Embryonic facial prominence (tissue), 1 donor: ENCODE measurements at regions not wholly inside any gene's neighbourhood (a gene's known extent, or its start where the extent isn't known, plus 50 kb on each side); places are given as distances from the start of the nearest gene placed in this dataset.

Experiments
- DNase-seq: peaks from one replicate; pipeline ENCODE4 v3.0.0-alpha.2; 2016; ENCODE audit errors: extremely low spot score

DNA sequence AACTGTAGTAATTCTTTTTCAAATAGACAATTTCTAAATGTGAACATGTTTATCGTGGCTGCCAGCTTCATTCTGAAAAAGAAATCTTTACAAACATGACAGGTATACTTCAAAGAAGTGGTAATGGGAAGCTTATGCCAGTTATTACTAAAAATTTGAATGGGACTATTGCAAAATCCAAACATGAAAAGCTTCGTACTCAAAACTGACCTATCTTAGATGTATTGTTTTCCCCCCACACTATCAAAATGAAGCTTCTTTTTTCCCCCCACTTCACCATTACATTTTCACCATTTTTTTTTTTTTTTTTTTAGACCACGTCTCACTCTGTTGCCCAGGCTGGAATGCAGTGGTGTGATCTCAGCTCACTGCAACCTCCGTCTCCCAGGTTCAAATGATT is 50.4 kb upstream of the SERTAD2 start:
- DNase-seq = no peak

DNA sequence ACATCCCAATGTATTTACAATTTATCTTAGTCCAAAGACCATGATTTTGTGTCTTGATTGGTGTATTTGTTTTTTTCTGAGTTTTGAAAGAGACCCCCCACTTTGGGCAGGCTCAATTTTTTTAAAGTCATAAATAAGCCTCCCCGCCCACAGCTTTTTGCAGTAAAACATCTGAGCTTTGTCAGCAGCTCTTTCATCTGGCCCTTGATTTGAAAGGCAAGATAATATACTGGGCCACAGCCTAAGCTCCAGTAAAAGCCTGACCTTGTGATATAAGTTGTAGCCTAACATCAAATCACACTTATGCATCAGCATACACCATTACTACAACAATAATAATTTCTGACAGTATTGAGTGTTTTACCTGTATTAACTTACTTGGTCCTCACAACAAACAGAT is 51.3 kb upstream of the SERTAD2 start:
- DNase-seq = no peak

DNA sequence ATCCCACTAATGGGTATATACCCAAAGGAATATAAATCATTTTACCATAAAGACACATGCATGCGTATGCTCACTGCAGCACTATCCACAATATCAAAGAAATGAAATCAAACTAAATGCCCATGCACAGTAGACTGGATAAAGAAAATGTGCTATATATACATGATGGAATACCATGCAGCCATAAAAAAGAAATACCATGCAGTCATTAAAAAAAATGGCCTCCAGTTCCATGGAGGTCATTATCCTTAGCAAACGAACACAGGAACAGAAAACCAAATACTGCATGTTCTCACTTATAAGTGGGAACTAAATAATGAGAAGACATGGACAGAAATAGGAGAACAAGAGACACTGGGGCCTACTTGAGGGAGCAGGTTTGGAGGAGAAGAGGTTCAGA is 53.6 kb upstream of the SERTAD2 start:
- DNase-seq = no peak

DNA sequence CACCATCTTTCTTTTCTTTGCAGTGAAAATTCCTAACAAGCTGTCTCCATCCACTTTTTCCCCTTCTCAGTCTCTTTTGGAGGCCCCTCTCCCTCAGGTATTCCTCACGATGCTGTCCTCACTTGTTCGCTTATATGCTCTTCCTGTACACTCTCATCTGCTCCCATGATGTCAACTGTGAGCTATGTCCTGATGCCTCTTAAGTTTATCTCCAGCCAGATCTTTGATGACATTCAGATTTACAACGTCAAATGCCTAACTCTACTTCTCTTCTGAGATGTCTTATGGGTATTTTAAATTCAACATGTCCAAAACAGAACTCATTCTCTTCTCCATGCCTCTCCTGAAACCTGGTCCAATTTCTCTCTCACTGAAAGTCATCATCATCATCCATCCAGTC is 55.1 kb upstream of the SERTAD2 start:
- no peak for DNase-seq

DNA sequence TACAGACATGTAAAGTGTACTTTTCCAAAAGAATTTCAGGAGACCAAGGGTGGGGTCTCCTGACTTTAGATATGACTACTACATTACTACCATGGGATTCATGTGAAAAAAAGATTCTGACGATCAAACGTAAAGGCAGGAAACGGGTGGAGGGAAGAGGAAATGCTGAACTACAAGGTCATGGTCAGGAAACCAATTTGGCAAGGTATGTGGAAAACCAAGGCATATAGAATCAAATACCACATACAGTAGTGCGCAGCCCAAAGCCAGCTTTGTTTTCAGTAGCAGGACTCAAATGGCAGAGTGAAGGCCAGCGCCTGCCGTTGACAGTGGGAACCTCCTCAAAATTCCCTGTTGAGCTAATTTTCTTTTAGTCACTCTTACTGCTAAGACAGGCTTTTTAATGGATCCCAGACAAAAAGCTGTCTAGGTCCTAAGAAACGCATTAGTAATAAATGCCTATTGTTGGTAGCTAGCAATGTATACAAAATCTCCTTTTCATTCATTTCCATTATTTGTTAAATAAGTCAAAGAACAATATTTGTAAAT is 57.6 kb upstream of the SERTAD2 start:
- no peak for DNase-seq

DNA sequence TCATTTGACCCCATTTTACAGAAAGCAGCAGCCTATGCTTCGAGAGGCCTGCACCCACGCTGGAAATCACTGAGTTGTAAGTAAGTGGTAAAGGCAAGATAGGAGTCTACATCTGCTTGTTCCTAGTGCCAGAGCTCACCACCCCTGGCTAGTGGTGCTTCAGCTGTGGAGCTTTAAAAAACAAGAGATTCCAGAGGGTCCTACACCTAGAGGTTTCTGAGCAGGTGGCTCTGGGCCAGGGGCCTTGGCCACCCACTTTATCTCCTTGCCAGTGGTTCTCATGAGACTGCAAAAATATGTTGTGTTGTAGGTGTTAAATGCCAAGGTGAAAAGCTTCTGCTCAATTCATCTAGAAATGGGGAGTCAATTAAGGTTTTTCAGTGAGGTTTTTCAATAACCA is 60.0 kb upstream of the SERTAD2 start:
- no peak for DNase-seq

DNA sequence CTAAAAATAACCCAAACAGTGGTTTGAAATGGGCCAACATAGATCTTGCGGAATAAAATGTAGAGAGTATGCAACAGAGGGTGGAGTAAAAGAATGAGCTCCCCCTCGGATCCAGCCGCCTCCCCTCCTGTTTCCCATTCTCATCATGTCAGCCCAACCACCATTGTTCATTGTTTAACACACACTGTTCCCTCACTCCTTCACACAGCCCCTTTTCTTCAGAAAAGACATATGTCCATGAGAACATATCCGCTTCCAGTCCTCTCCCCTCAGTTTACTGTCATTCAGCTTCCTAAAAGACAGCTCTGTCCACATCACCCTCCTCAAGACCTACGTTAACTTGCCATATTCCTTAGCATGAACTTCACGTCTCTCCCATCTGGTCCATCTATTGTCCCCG is 62.9 kb upstream of the SERTAD2 start:
- DNase-seq = no peak

DNA sequence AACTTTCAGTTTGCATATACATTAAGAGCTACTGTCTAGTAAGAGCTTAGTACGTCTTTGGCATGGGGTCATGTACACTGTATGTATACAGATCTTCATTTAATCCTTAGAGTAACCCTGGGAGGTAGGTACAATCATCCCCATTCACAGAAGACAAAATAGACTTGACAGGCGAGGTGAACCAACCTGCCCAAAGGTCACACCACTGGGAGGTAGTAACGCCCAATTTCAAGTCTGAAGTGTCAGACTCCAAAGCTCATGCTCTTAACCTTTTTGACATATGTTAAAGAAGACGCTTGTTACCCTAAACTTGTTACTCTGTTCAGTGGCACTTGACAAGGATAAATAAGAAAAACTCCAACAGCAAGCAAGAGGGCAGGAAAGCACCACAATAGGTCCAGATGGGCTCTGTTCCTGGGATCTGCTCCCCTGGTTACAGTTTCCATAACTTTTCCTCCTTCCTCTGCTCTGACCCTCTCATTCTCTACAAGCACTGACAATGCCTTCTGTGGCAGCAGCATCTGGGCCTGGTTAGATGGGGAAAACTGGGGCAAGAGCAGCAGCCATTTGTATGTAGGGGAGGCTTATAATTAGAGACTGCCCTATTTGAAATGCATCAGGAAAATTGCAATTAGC is 64.7 kb upstream of the SERTAD2 start:
- no peak for DNase-seq

DNA sequence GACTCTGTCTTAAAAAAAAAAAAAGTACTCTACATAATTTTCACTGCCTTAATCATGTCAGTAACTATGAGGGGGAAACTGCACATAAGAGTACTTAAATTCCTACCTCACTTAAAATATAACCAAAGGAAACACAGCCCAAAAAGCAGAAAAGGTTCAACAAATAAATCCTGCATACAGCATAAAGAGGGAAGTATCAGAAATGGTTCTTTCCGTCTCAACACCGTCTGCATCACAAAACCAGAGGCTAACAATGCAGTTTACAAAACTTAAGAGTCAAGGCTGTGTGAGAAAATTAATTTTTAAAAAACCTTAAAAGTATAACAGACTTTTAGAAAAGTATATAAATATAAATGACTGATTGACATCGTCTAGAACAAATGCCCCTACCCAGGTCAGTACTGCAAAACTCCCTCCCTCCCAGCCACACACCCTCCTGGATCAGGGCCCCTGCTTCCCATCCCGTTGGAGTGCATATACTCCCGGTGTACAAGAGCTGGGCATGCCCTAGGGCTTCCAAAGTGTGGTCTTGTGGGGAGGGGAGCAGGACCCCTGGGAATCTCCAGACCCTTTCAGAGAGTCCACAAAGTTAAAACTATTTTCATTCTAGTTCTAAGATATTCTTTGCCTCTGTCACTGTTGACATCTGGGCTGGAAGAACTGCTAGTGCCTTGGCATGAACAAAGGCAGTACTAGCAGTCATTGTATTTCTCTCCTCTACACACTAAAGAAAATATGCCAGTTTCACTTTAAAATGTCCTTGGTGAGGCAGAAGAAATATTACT is 67.0 kb upstream of the SERTAD2 start:
- no peak for DNase-seq

DNA sequence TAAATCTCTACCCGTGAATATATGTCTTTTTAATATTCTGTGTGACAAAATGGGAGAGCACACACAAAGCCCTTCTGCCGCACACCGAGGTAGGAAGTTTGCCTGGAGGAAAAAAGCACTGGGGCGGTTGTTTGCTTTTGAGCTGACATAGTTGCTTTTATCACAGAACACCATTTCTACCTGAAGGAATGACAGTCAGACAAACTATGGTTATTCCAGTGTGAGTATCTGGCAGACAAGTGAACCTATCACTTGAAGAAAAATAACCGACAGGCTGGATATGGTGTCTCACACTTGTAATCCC is 67.6 kb upstream of the SERTAD2 start:
- no peak for DNase-seq

DNA sequence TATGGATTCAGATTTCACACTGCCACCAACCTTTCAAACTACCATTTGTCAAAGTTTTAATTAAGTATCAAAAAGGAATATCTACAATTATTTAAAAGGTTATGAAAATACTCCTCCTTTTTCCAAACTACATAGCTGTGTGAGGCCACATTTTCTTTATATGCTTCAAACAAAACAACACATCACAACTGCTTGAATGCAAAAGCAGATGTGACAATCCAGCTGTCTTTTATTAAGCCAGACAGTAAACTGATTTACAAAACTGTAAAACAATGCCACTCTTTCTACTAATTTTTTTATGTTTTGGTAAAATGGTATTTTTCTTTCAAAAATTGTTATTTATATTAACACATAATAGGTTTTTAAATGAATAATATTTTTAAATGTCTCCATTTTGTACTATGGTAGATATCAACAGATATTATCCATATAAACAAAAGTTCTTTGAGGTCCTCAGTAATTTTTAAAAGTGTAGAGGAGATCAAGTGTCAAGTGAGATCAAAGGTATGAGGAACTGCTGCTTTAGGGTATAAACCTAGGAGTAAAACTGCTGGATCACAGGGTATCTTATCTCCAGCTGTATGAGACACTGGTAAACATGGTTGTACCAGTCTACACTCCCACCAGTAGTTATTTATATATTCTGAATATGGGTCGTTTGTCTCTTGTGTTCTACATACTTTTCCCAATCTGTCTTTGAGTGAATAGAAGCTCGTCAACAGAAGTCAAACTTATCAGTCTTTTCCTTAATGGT is 68.8 kb upstream of the SERTAD2 start:
- no peak for DNase-seq

DNA sequence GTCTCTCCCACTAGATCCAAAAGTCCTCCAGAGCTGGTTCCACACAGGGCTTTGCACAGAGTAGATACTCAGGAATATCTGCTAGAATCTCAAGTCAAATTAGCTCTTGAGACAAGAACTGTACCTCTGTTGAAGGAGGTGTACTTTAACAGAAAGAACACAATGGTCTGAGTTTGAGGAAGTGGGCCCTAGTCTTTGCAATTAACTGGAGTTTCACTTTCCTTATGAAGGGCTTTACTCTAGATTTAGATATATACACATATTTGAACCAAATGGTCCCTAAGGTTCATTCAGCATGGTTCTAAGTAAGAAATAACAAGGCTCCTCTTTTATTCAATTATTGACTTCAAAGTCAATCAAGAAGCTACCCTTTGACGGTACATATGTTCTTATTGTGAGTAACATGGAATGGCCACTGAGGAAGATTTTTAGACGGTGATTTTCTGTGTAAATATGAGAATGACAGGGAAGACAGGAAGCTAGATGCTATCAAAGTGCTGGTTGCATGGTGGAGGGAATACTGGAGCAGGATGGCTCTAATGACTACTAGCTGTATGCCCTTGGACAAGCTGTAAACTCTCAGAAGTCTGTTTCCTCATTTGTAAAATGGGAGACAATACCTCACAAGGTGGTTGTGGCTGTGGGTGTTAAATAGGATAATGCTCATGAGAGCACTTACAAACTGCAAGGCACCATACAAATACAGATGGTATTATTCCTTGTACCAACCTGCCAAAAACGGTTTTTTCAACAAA is 73.5 kb upstream of the SERTAD2 start:
- no peak for DNase-seq

DNA sequence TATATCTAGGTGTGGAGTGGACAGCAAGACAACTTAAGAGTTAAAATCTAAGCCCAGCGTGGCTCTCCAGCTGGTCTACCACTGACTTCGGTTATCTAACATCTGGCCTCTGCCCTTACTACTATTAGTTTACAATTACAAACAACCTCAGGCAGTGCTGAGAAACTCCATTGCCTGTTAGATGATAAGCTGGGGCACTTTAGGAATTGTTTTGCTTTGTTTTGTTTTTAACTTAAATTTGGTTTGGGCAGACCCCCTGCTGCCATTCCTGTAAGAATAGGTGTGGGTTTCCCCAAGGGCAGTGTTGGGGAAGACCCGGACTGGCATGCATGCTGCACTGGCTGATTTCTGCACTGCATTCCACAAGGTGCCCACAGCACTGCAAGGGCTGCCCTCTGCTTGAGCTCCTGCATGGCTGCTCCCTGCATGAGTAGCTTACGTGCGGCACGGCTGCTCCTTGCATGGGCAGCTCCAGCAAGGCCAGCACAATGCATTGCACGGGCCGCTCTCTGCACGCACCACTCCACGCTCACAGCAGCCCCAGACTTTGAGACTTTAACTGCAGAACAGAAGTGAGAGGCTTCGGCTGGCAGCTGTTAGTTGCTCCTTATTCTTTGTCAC is 74.2 kb upstream of the SERTAD2 start:
- DNase-seq = no peak

DNA sequence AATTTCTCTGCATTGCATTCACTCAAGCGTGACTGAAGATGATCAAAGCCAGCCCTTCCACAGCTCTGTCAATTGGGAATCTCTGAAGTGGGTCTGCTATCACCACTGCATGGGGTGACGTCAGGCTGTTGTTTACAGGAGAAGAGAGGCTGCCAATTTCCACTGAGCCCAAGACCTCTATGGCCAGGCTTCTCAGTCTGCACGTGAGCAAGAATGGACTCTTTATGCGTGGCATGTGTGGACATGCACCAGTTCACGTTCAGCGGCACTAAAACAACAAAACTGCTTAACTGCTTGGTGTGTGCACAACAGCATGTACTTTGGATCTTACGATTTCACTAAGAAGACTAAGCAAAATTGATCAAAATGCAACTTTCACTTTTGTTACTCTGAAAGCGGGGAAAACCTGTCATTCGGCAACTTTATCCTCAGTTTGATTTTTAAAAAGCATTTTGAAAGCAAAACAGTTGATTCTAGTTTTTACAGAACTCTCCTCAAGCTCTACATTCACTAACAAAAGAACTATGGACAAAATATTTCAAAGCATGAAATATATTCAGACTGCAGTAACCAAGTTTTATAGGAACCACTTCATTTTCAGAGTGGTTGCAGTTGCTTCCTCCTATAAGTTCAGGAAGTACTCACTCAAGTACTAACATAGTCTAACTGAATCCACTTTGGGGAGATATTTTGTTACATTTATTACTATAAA is 77.0 kb upstream of the SERTAD2 start:
- no peak for DNase-seq

DNA sequence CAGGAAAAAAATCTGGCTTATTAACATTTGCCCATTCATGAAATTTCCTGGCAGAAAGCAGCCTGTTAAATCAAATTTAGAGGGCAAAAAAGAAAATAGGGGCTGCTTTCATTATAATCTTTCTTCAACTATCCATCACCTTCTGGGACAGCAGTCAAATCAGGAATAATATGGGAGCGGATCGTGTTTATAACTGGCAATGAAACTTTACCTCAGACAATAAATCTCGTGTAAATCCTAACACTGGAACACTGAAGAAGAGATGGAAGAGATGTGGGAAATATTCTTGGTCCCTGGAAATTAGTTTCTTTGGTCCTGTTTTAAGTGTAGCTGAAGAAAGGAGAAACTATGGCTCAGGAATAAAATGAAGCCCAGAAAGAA is 77.5 kb upstream of the SERTAD2 start:
- DNase-seq = no peak

DNA sequence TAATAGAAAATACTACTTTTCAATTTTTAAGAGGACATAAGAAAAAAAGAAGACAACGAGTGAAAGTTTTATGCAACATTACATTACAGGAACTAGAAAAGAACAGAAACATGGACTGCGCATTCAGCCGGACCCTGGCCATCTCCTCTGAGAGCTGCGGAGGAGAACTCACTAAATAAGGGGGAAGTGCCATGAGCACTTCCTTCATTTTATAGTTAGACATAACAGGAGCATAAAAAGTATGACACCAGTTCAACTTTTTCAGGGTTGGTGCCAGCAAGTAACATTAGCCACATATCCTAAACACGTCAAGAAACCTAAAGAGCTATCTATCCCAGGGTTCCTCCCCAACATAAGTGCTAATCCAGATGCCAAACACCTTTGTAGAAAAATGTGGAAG is 78.0 kb upstream of the SERTAD2 start:
- DNase-seq = no peak

DNA sequence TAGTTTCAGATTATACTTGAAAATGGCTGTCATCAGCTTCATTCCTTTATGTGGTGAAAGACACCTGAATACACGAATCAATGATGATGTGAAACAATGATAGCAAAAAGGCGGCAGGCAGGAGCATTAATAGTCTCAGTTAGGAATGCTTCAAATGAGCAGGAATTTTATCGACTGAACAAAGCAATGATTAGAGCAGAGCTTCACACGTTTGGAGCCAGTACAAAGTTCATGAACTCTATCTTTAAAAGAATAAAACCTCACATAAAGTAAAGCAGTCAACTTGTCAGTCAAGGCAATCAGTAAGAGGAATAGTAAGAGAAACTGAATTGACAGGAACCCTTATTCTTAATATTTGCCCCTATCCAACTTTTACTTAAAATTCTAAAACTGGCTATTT is 78.4 kb upstream of the SERTAD2 start:
- no peak for DNase-seq

DNA sequence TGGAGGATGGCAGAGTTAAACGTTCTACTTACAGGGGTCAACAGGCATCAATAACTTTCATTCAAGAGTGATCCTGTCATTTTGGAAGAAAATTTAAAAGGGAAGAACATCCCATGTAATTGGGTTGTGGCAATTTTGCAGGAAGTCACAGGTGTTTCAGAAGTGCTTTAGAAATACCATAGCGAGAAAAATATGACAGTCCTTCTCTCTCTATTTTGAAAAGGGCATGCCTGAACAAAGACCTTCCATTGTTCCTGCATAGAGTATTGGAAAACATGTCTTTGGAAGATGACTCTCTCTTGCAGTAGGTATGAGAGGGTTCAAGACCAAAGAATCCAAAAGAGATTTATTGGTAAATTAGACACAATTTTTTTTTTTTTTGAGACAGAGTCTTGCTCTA is 81.8 kb upstream of the SERTAD2 start:
- no peak for DNase-seq

DNA sequence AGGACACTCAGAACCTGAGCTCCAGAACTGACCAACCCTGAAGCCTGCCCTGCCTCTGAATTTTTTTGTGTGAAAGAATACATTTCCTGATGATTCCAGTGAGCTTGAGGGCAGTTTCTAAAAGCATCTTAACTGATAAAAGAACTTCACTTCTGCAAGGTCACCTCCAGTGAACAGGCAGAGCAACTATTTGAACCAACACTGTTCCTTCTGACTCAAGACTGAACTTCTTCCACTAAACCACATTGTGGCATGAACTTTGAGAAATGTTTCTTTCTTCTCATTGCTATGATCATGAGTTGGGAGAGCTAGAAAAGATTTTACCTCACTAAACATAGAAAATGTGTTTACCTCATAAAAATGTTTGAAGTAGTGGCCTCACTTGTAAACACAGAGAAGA is 83.8 kb upstream of the SERTAD2 start:
- no peak for DNase-seq

DNA sequence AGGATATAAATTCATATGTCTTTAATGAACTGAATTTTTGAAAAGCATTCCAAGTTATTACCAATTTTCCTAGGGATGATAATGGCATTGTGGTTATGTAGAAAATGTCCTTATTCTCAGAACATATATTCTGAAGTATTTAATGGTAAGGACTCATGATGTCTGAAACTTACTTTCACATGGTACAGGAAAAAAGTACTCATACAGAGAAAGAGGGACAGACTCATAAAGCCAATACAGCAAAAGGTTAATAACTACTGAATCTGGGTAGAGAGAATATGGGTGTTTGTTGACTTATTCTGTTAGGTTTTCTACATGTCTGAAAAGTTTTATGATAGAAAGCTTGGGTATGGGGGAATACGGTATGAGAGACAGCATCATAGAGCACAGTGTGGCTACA is 84.3 kb upstream of the SERTAD2 start:
- no peak for DNase-seq

DNA sequence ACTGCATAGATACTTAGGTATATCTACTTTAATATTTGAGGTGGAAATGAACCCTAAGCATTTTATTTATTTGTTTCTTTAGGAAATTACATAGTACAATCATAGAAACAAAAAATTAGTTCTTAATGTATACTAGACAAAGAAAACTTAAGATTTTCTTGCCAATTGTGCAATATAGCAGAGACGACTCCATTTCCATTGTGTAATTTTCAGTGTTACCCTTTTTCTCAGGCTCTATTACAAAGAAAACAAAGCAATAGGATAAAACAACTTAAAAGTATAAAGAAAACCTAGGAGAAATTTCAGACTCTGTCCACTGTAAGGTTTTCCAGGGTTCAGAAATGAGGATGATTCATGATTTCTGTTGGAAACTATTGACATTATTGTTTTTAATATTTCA is 89.0 kb upstream of the SERTAD2 start:
- DNase-seq = no peak
